Right lung (tissue), 2 donors: ENCODE measurements at regions not wholly inside any gene's neighbourhood (a gene's known extent, or its start where the extent isn't known, plus 50 kb on each side); places are given as distances from the start of the nearest gene placed in this dataset.

ENCODE experiments used
- DNase-seq, 2 donors: peaks; one replicate each; pipeline ENCODE4 v3.0.0-alpha.2; 2013

GRCh38 chr1:238205045-238205662, 314.4 kb upstream of the ZP4 start:
- peak in 1 of 2 donors; percentile 1 for DNase-seq

GRCh38 chr1:238201992-238202391, 311.3 kb upstream of the ZP4 start:
- DNase-seq = no peak

GRCh38 chr1:238199325-238199724, 308.6 kb upstream of the ZP4 start:
- DNase-seq = no peak

- no peak for DNase-seq
Measured at GRCh38 chr1:238196516-238196915, 305.8 kb upstream of the ZP4 start.

GRCh38 chr1:238191170-238191569, 300.4 kb upstream of the ZP4 start:
- no peak for DNase-seq

- DNase-seq = no peak
Measured at GRCh38 chr1:238187575-238187949, 296.8 kb upstream of the ZP4 start.

GRCh38 chr1:238186887-238187574, 296.3 kb upstream of the ZP4 start:
- DNase-seq = no peak

- DNase-seq = peak; percentile 4 to 20
Measured at GRCh38 chr1:238177960-238178645, 287.4 kb upstream of the ZP4 start.

GRCh38 chr1:238177351-238177750, 286.6 kb upstream of the ZP4 start:
- no peak for DNase-seq

- no peak for DNase-seq
Measured at GRCh38 chr1:238176441-238176840, 285.7 kb upstream of the ZP4 start.

GRCh38 chr1:238171985-238172384, 281.3 kb upstream of the ZP4 start:
- DNase-seq = no peak

GRCh38 chr1:238161955-238162354, 271.2 kb upstream of the ZP4 start:
- DNase-seq = no peak

GRCh38 chr1:238153939-238154338, 263.2 kb upstream of the ZP4 start:
- DNase-seq = no peak

- DNase-seq = no peak
Measured at GRCh38 chr1:238153253-238153652, 262.5 kb upstream of the ZP4 start.

- no peak for DNase-seq
Measured at GRCh38 chr1:238152119-238152518, 261.4 kb upstream of the ZP4 start.

GRCh38 chr1:238143038-238143437, 252.3 kb upstream of the ZP4 start:
- DNase-seq = no peak

GRCh38 chr1:238141353-238141752, 250.6 kb upstream of the ZP4 start:
- DNase-seq = no peak

GRCh38 chr1:238139713-238140112, 249.0 kb upstream of the ZP4 start:
- DNase-seq = no peak

GRCh38 chr1:238138059-238138626, 247.4 kb upstream of the ZP4 start:
- no peak for DNase-seq

- no peak for DNase-seq
Measured at GRCh38 chr1:238135708-238136664, 245.3 kb upstream of the ZP4 start.

- no peak for DNase-seq
Measured at GRCh38 chr1:238129677-238130076, 239.0 kb upstream of the ZP4 start.

GRCh38 chr1:238123201-238123600, 232.5 kb upstream of the ZP4 start:
- DNase-seq = no peak
